C1 segment of cervical spinal cord (tissue), 14 donors: ENCODE measurements at regions not wholly inside any gene's neighbourhood (a gene's known extent, or its start where the extent isn't known, plus 50 kb on each side); places are given as distances from the start of the nearest gene placed in this dataset.
A peak's percentile ranks its signal among the peaks of the same experiment; 100 is the strongest.

ENCODE experiments used
- DNase-seq, 14 donors: peaks; one replicate each; lab custom pipeline; 2025; lab: John Stamatoyannopoulos, UW

DNA sequence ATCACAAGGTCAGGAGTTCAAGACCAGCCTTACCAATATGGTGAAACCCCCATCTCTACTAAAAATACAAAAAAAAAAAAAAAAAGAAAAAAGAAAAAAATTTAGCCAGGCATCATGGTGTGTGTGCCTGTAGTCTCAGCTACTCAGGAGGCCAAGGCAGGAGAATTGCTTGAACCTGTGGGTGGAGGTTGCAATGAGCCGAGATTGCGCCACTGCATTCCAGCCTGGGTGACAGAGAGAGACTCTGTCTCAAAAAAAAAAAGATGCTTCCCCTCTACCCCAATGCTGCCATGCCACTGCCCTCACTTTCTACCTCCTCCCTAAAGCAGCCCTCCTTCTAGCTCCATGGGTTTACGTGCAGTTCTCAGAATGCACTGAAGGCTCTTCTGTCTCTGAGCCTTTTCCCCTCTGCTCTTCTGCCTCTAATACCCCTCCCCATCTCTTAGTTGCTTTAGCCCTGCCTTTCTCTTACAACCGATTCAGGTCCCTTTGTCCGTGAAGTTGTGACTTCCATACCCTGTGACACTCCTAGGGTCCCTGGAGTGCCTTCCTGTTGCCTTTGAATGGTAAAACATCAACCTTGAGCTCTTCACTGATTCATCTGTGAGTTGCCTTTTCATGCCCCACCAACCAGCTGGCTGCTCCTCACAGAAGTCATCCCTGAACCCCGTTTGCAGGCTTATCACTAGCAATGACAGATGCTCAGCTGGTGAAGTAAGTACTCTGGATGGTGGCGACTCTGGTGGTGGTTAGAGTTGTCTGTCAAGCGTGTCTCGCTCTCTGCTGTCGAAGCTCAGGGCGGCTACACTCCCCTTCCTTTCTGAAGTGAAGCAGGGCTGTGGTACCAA lies 234.9 kb downstream of the RHOU start:
- DNase-seq: no peak

- no peak for DNase-seq
Observed at GRCh38 chr1:228972576-228972975, 237.3 kb downstream of the RHOU start.

DNA sequence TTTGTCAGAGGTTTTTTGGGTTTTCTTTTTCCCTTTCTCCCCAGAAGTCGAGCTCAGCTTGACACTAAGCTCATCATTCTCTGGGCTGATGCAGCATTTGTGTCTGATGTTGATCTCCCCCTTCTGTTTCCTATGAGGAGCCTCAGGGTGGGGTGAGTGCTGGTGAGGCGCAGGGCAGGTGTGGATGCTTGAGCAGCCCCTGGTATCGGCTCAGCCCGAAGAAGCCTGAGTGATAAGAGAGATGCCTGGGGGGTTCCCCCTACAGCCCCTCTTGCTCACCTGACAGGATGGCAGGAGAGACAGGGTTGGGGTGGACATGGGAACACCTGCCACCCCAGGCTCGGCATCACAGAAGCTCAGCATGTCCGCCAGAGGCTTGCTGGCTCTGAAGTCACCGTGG lies 239.0 kb downstream of the RHOU start:
- DNase-seq: no peak

- no peak for DNase-seq
Observed at GRCh38 chr1:228975238-228975907, 240.1 kb downstream of the RHOU start.

DNA sequence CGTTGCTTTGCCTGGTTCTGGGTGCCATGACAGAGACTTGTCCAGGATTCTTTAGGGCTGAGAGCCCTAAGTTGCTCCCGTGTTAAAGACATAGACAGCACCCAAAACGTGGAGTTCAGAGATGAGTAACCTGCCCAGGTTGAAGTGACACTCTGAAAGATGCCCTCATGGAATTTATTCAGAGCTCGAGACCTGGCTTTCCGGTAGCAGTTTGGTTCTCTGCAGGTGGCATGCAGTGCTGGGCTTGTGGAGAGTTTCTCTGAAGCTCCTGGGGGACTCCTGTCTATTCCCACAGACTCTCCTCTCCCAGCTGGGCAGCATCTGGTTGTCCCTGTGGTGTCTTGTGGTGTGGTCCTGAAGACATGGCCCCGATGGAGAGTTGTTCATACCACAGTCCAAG lies 241.0 kb downstream of the RHOU start:
- DNase-seq: no peak

DNA sequence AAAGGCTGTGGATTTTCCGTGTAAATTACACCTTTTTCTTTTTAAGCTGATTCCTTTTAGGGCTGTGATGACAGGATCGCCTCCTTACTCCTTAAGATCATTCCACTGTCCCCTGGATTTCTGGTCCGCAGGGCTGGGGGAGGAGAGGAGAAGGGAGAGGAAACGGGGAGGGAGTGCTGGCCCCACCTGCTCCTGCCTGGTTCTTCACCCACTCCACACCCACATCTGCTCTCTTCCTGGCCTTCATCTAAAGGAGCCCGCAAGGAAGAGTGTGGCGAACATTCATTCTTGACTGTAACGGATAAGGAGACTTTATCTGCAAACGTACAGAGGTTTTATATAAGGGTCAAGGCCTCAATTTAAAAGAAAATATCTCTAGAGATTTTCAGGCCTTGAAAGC lies 242.0 kb downstream of the RHOU start:
- no peak for DNase-seq

DNA sequence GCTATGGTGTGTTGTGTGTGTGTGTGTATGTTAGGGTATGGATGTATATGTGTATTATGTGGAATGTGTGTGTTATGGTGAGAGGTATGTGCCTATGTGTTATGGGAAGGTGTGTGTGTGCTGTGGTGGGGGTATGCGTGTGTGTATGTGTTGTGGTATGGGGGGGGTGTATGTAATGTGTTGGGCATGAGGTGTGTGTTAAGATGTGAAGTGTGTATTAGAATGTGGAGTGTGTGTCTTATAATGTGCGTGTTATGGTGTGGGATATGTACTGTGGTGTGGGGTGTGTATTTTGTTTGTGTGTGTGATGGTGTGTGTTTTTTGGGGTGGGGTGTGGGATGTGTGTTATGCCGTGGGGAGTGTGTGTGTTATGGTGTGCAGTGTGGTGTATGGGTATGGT lies 242.5 kb downstream of the RHOU start:
- DNase-seq: no peak

- peak in 8 of 14 donors; percentile 15 to 44 (median 22) for DNase-seq
Observed at GRCh38 chr1:228978484-228979324, 243.4 kb downstream of the RHOU start.

- DNase-seq: no peak
Observed at GRCh38 chr1:228979325-228979699, 244.0 kb downstream of the RHOU start.

- DNase-seq: no peak
Observed at GRCh38 chr1:228979774-228980173, 244.5 kb downstream of the RHOU start.

GRCh38 chr1:228980232-228980937 lies 245.1 kb downstream of the RHOU start:
- no peak for DNase-seq

- DNase-seq: no peak
Observed at GRCh38 chr1:228982637-228983036, 247.4 kb downstream of the RHOU start.

DNA sequence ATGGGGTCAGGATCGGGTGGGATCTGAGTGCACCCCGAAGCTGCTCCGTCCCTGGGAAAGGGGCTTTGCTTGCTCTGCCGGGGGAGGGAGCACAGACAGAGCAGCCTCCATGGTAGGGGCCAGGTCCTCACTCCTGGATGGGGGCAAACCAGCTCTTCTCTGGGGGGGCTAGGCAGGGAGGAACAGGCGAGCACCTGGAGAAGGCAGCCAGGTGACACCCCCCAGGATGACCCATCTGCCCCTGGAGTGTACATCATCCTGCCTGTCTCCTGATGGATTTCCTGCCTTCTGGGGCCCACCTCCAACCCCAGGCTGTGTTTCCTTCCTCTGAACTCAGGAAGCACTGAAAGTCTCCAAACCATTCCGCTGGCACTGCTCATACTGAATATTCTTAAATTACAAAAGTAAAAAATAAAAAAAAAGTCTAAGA lies 248.0 kb downstream of the RHOU start:
- DNase-seq: no peak

DNA sequence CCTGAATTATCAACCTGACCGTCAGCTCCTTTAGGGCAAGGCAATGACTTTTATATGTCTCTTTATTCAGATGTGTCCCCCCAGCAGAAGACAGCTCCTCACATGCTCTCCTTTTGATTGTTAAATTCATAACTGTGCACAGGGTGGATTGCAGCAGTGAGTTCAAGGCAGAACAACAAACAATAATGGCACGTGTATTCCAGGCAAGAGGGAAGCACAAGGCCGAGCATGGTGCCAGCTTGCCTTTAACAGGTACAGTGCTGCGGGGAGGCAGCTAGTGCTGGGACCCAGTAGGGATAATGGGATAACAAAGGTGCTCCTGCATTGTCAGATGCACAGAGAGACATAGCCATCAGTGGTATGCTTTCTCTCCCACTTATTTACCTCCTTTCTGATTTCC lies 248.4 kb downstream of the RHOU start:
- DNase-seq: no peak

GRCh38 chr1:228984107-228984506 lies 248.8 kb downstream of the RHOU start:
- no peak for DNase-seq

GRCh38 chr1:228984646-228985631 lies 249.7 kb downstream of the RHOU start:
- DNase-seq: no peak

DNA sequence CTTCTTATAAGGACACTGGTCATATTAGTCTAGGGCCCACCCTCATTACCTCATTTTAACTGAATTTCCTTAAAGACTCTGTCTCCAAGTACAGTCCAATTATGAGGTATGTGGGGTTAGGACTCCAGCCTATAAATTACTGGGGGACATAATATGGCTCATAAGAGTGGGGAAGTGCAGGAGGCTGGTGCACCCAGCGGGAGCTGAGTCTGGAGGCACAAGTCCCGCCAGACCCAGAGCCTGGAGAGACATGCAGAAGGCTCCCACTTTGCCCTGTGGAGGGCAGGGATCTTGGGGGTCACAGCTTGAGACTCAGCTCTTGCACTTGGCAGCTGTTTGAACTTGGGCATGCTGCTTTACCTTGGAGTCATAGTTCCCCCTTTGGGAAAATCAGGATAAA lies 250.4 kb downstream of the RHOU start:
- no peak for DNase-seq

GRCh38 chr1:228986093-228986904 lies 251.0 kb downstream of the RHOU start:
- DNase-seq: peak in 10 of 14 donors; percentile 18 to 72 (median 42)

DNA sequence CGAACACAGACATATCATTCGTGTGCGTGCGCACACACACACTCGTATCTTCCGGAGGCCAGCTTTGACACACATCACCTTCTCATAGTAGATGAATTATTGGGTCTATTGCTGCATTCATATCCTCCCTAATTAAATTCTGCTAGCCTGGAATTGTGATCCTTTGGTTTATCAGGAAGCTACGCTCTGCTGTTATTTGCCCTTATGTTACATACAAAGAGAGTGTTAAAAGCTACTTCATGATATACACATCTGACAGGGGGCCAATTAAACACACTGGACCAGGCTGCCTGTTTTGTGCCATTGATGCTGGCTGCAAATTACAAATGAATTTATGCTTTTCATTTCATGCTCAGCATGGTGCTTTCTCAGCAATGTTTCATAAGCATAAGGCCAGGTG lies 252.0 kb downstream of the RHOU start:
- no peak for DNase-seq
